GM19239 (cell line): ENCODE measurements at regions not wholly inside any gene's neighbourhood (a gene's known extent, or its start where the extent isn't known, plus 50 kb on each side); places are given as distances from the start of the nearest gene placed in this dataset.
"Not testable (repeated sequence)": the region's sequence is repeated elsewhere in the genome, so short reads cannot be mapped to it uniquely, and the experiment has no call there.

Source experiments
- DNase-seq: peaks from one replicate; pipeline ENCODE4 v3.0.0; 2011; ENCODE audit warnings: low spot score; ENCODE audit not compliant: insufficient read length
- FAIRE-seq: peaks from 2 replicates; lab custom pipeline; 2011; peaks lifted over from hg19 to GRCh38; lab: Jason Lieb, UNC

- FAIRE-seq (no peak), DNase-seq (no peak)
Observed at GRCh38 chr13:90565985-90566713, 781.3 kb upstream of the MIR17HG start.

GRCh38 chr13:90568165-90568564 lies 779.3 kb upstream of the MIR17HG start:
- DNase-seq (no peak), FAIRE-seq (no peak)

- no peak for FAIRE-seq
- no peak for DNase-seq
Observed at GRCh38 chr13:90576067-90576466, 771.4 kb upstream of the MIR17HG start.

GRCh38 chr13:90577726-90578125 lies 769.8 kb upstream of the MIR17HG start:
- no peak for FAIRE-seq
- no peak for DNase-seq

- FAIRE-seq = no peak
- DNase-seq = no peak
Observed at GRCh38 chr13:90585392-90585791, 762.1 kb upstream of the MIR17HG start.

GRCh38 chr13:90591260-90591926 lies 756.1 kb upstream of the MIR17HG start:
- no peak for FAIRE-seq
- no peak for DNase-seq

GRCh38 chr13:90591927-90592268 lies 755.6 kb upstream of the MIR17HG start:
- DNase-seq (no peak), FAIRE-seq (no peak)

GRCh38 chr13:90592943-90593342 lies 754.5 kb upstream of the MIR17HG start:
- no peak for DNase-seq
- no peak for FAIRE-seq

GRCh38 chr13:90594681-90595080 lies 752.8 kb upstream of the MIR17HG start:
- no peak for DNase-seq
- FAIRE-seq = no peak

GRCh38 chr13:90605664-90606063 lies 741.8 kb upstream of the MIR17HG start:
- no peak for DNase-seq
- FAIRE-seq = no peak

- FAIRE-seq, DNase-seq: not testable (repeated sequence)
Observed at GRCh38 chr13:90606921-90607320, 740.6 kb upstream of the MIR17HG start.

GRCh38 chr13:90612391-90612790 lies 735.1 kb upstream of the MIR17HG start:
- FAIRE-seq = no peak
- no peak for DNase-seq

- FAIRE-seq (no peak), DNase-seq (no peak)
Observed at GRCh38 chr13:90613076-90613795, 734.3 kb upstream of the MIR17HG start.

GRCh38 chr13:90615236-90615635 lies 732.3 kb upstream of the MIR17HG start:
- FAIRE-seq (no peak), DNase-seq (no peak)

- FAIRE-seq (no peak), DNase-seq (no peak)
Observed at GRCh38 chr13:90615767-90616166, 731.7 kb upstream of the MIR17HG start.

GRCh38 chr13:90618133-90618532 lies 729.4 kb upstream of the MIR17HG start:
- no peak for FAIRE-seq
- DNase-seq = no peak

GRCh38 chr13:90622541-90622940 lies 724.9 kb upstream of the MIR17HG start:
- FAIRE-seq (no peak), DNase-seq (no peak)

- DNase-seq = no peak
Observed at GRCh38 chr13:90623318-90624011, 724.0 kb upstream of the MIR17HG start.

GRCh38 chr13:90627813-90628212 lies 719.7 kb upstream of the MIR17HG start:
- no peak for FAIRE-seq
- DNase-seq = no peak

More at GRCh38 chr13:90623318-90624011, 724.0 kb upstream of the MIR17HG start:
- FAIRE-seq = no peak

GRCh38 chr13:90628471-90628870 lies 719.0 kb upstream of the MIR17HG start:
- DNase-seq (no peak), FAIRE-seq (no peak)

GRCh38 chr13:90630716-90631115 lies 716.8 kb upstream of the MIR17HG start:
- DNase-seq (no peak), FAIRE-seq (no peak)
